ENCODE measurements at regions not wholly inside any gene's neighbourhood (a gene's known extent, or its start where the extent isn't known, plus 50 kb on each side); places are given as distances from the start of the nearest gene placed in this dataset.

DNA sequence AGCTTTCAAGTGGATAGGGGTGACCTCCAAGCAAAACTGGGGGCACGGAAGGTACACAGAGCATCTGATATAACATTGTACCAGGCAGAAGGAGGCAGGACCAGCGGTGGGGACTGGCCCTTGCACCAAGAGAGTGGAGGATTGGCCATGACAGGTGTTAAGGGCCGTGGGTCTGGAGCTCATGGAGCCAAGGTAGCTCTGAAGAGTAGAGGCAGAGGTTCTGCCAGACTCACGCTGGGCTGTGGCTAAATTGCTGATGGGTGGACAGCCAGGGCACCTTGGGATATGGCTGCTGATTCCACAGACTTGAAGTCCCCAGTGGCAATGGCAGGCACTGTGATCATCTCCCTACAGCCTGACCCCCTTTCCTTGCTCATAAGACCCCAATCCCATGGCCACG, 65.9 kb upstream of the NKD1 start:
- TF ChIP-seq, protein P1, sequence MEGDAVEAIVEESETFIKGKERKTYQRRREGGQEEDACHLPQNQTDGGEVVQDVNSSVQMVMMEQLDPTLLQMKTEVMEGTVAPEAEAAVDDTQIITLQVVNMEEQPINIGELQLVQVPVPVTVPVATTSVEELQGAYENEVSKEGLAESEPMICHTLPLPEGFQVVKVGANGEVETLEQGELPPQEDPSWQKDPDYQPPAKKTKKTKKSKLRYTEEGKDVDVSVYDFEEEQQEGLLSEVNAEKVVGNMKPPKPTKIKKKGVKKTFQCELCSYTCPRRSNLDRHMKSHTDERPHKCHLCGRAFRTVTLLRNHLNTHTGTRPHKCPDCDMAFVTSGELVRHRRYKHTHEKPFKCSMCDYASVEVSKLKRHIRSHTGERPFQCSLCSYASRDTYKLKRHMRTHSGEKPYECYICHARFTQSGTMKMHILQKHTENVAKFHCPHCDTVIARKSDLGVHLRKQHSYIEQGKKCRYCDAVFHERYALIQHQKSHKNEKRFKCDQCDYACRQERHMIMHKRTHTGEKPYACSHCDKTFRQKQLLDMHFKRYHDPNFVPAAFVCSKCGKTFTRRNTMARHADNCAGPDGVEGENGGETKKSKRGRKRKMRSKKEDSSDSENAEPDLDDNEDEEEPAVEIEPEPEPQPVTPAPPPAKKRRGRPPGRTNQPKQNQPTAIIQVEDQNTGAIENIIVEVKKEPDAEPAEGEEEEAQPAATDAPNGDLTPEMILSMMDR (IDR thresholded peaks at IDR 0.05; ENCODE audit: borderline replicate concordance, extremely low read depth, insufficient read depth), result no peak
- Histone ChIP-seq H3K4me3 (ENCODE audit: low read length in 3 of 3) (no peak overlapping the region), H3K9me3 (ENCODE audit: control insufficient read depth in 2 of 3, insufficient read depth in 1 of 3, low read length in 3 of 3) (peaks cover 0 to 4% (median 0%) of the 10 kb centered on the region in 3 donors), H3K9ac (ENCODE audit: low read length in 3 of 3) (no peak overlapping the region), H3K36me3 (ENCODE audit: control insufficient read depth in 2 of 3, insufficient read depth in 3 of 3, low read length in 3 of 3) (no peaks in the 10 kb centered on the region), H3K27ac (ENCODE audit: low read depth in 2 of 2, low read length in 2 of 2) (no peak overlapping the region), H3K4me1 (ENCODE audit: control insufficient read depth in 2 of 3, insufficient read depth in 2 of 3, low read depth in 1 of 3, low read length in 3 of 3) (no peaks in the 10 kb centered on the region), H3K27me3 (ENCODE audit: control insufficient read depth, insufficient read depth, low read length) (no peaks in the 10 kb centered on the region)
- intact Hi-C loops (cut with DNase I), result no loop called here
- DNase-seq, result no peak
- FAIRE-seq, result no peak

DNA sequence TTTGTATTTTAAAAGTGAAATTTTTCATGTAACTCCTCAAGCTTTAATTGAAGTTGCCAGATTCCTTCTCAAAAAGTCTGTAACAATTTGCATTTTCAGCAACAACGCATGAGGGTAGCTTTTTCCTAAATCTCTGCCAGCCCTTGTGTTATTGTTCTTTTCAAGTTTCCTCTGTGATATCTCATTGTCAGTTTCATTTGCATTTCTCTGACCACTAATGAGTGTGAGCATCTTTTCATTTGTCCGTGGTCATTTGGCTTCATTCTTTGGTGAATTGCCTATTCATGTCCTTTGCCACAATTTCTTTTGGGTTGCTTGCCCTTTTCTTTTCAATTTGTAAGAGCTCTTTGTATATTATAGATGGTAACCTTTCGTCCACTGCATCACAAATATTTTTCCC, 68.0 kb upstream of the NKD1 start:
- Histone ChIP-seq H3K4me1 (ENCODE audit: control insufficient read depth in 2 of 3, insufficient read depth in 2 of 3, low read depth in 1 of 3, low read length in 3 of 3) (no peaks in the 10 kb centered on the region), H3K4me3 (ENCODE audit: low read length in 3 of 3) (no peak overlapping the region), H3K9me3 (ENCODE audit: control insufficient read depth in 2 of 3, insufficient read depth in 1 of 3, low read length in 3 of 3) (no peaks in the 10 kb centered on the region), H3K27me3 (ENCODE audit: control insufficient read depth, insufficient read depth, low read length) (no peaks in the 10 kb centered on the region), H3K9ac (ENCODE audit: low read length in 3 of 3) (no peak overlapping the region), H3K36me3 (ENCODE audit: control insufficient read depth in 2 of 3, insufficient read depth in 3 of 3, low read length in 3 of 3) (no peaks in the 10 kb centered on the region), H3K27ac (ENCODE audit: low read depth in 2 of 2, low read length in 2 of 2) (no peak overlapping the region)
- no peak for DNase-seq
- TF ChIP-seq, protein P1 (IDR thresholded peaks at IDR 0.05; ENCODE audit: borderline replicate concordance, extremely low read depth, insufficient read depth), result no peak
- intact Hi-C loops (cut with DNase I), result no loop called here
- no peak for FAIRE-seq

DNA sequence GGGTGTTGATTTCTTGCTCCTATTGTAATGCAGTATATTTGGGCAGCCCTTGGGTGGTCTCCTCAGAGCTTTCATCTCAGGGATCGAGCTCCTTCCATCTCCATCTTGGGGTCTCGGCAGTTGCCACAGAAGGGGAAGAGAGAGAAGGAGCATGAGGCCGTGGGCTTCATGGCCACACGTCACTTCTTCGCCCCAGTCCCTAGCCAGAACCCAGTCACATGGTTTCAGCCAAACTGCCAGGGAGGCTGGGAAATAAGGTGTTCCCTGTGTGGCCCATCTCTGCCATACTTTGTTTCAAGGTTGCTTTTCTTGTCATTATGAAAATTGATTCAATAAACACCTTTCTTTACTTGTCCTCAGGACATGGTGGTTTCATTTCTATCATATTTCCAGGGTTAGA, 68.4 kb upstream of the NKD1 start:
- H3K4me1 ChIP-seq (ENCODE audit: control insufficient read depth in 2 of 3, insufficient read depth in 2 of 3, low read depth in 1 of 3, low read length in 3 of 3), result no peaks in the 10 kb centered on the region
- DNase-seq (no peak), FAIRE-seq (no peak)
- H3K4me3 ChIP-seq (ENCODE audit: low read length in 3 of 3), result no peak overlapping the region
- H3K9ac ChIP-seq (ENCODE audit: low read length in 3 of 3), result no peak overlapping the region
- no peaks in the 10 kb centered on the region for H3K9me3 ChIP-seq (ENCODE audit: control insufficient read depth in 2 of 3, insufficient read depth in 1 of 3, low read length in 3 of 3)
- H3K27ac ChIP-seq (ENCODE audit: low read depth in 2 of 2, low read length in 2 of 2), result no peak overlapping the region
- intact Hi-C loops (cut with DNase I), result no loop called here
- TF ChIP-seq, protein P1 (IDR thresholded peaks at IDR 0.05; ENCODE audit: borderline replicate concordance, extremely low read depth, insufficient read depth), result no peak
- H3K36me3 ChIP-seq (ENCODE audit: control insufficient read depth in 2 of 3, insufficient read depth in 3 of 3, low read length in 3 of 3), result no peaks in the 10 kb centered on the region
- no peaks in the 10 kb centered on the region for H3K27me3 ChIP-seq (ENCODE audit: control insufficient read depth, insufficient read depth, low read length)

DNA sequence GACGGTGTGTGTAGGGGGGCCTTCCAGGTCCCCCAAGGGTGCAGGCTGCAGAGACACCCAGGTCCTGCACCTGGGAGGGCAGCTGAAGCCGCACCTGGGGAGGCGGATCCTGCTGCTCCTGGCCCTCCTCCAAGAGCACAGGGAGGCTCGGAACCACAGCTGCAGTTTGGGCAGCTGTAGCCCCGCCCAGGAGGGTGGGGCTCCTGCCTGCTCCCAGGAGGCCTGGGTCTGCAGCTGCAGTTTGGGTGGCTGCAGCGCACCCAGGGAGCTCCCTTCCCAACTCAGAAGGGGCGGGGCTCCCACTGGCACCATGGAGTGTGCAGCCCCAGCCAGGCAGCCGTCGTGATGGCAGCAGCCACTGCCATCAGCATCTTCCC, 69.4 kb upstream of the NKD1 start:
- TF ChIP-seq, protein P1 (IDR thresholded peaks at IDR 0.05; ENCODE audit: borderline replicate concordance, extremely low read depth, insufficient read depth), result no peak
- no peaks in the 10 kb centered on the region for H3K9me3 ChIP-seq (ENCODE audit: control insufficient read depth in 2 of 3, insufficient read depth in 1 of 3, low read length in 3 of 3)
- DNase-seq, result no peak
- FAIRE-seq, result no peak
- H3K4me3 ChIP-seq (ENCODE audit: low read length in 3 of 3), result no peak overlapping the region
- H3K4me1 ChIP-seq (ENCODE audit: control insufficient read depth in 2 of 3, insufficient read depth in 2 of 3, low read depth in 1 of 3, low read length in 3 of 3), result no peaks in the 10 kb centered on the region
- H3K36me3 ChIP-seq (ENCODE audit: control insufficient read depth in 2 of 3, insufficient read depth in 3 of 3, low read length in 3 of 3), result no peaks in the 10 kb centered on the region
- no peak overlapping the region for H3K27ac ChIP-seq (ENCODE audit: low read depth in 2 of 2, low read length in 2 of 2)
- H3K27me3 ChIP-seq (ENCODE audit: control insufficient read depth, insufficient read depth, low read length), result no peaks in the 10 kb centered on the region
- no peak overlapping the region for H3K9ac ChIP-seq (ENCODE audit: low read length in 3 of 3)
- intact Hi-C loops (cut with DNase I), result no loop called here
